H9 (cell line): ENCODE measurements at regions not wholly inside any gene's neighbourhood (a gene's known extent, or its start where the extent isn't known, plus 50 kb on each side); places are given as distances from the start of the nearest gene placed in this dataset.

Experiments used
- DNase-seq: peaks from one replicate; pipeline ENCODE4 v3.0.0-alpha.2; 2017
- H2AFZ ChIP-seq: one replicate; pipeline ENCODE4 v1.6.1; 2013; ENCODE audit warnings: mild to moderate bottlenecking, low read length, control low read depth, moderate library complexity
- H2AK5ac ChIP-seq: 2 replicates; pipeline ENCODE4 v1.6.1; 2013; ENCODE audit warnings: low read length, control low read depth, mixed read lengths; ENCODE audit not compliant: insufficient read length
- H2BK120ac ChIP-seq: one replicate; pipeline ENCODE4 v1.6.1; 2013; ENCODE audit warnings: low read depth, mild to moderate bottlenecking, low read length, control low read depth, inconsistent platforms; ENCODE audit not compliant: poor library complexity, severe bottlenecking
- H2BK12ac ChIP-seq: 2 replicates; pipeline ENCODE4 v1.6.1; 2013; ENCODE audit warnings: low read length, control low read depth, mixed read lengths, low read depth; ENCODE audit not compliant: insufficient read length
- H2BK15ac ChIP-seq: 2 replicates; pipeline ENCODE4 v1.6.1; 2013; ENCODE audit warnings: low read depth, low read length, control low read depth
- H2BK20ac ChIP-seq: one replicate; pipeline ENCODE4 v1.6.1; 2013; ENCODE audit warnings: low read depth, mild to moderate bottlenecking, low read length, control low read depth, inconsistent platforms; ENCODE audit not compliant: poor library complexity, severe bottlenecking
- H2BK5ac ChIP-seq: 2 replicates; pipeline ENCODE4 v1.6.1; 2013; ENCODE audit warnings: low read length, control low read depth, mixed read lengths; ENCODE audit not compliant: insufficient read length
- H3K14ac ChIP-seq: 2 replicates; pipeline ENCODE4 v1.6.1; 2013; ENCODE audit warnings: low read length, control low read depth; ENCODE audit not compliant: insufficient read depth
- H3K18ac ChIP-seq: 2 replicates; pipeline ENCODE4 v1.6.1; 2013; ENCODE audit warnings: low read depth, mild to moderate bottlenecking, mixed read lengths, low read length, control low read depth; ENCODE audit not compliant: insufficient read length
- H3K23ac ChIP-seq: 2 replicates; pipeline ENCODE4 v1.6.1; 2013; ENCODE audit warnings: low read length, control low read depth, mixed read lengths, low read depth; ENCODE audit not compliant: insufficient read length
- H3K23me2 ChIP-seq: 2 replicates; pipeline ENCODE4 v1.6.1; 2013; ENCODE audit warnings: low read depth, mild to moderate bottlenecking, mixed read lengths, low read length, control low read depth; ENCODE audit not compliant: insufficient read length, poor library complexity, severe bottlenecking
- H3K27ac ChIP-seq: 2 replicates; pipeline ENCODE4 v1.5.1; 2013; ENCODE audit warnings: low read length, control low read depth, mixed read lengths, low read depth; ENCODE audit not compliant: insufficient read length
- H3K27me3 ChIP-seq: 2 replicates; pipeline ENCODE4 v1.6.1; 2013; ENCODE audit warnings: low read length, control low read depth, inconsistent platforms; ENCODE audit not compliant: insufficient read depth
- H3K4ac ChIP-seq: 2 replicates; pipeline ENCODE4 v1.6.1; 2013; ENCODE audit warnings: low read depth, mild to moderate bottlenecking, control low read depth, inconsistent platforms, low read length, moderate library complexity
- H3K4me1 ChIP-seq: 2 replicates; pipeline ENCODE4 v1.6.1; 2013; ENCODE audit warnings: low read length, control low read depth, inconsistent platforms; ENCODE audit not compliant: insufficient read depth
- H3K4me2 ChIP-seq: 2 replicates; pipeline ENCODE4 v1.6.1; 2013; ENCODE audit warnings: low read length, control low read depth, mixed read lengths; ENCODE audit not compliant: insufficient read length, insufficient read depth
- H3K56ac ChIP-seq: 2 replicates; pipeline ENCODE4 v1.6.1; 2013; ENCODE audit warnings: low read depth, mild to moderate bottlenecking, mixed read lengths, low read length, control low read depth; ENCODE audit not compliant: insufficient read length
- H3K79me1 ChIP-seq: 2 replicates; pipeline ENCODE4 v1.6.1; 2013; ENCODE audit warnings: low read depth, mild to moderate bottlenecking, moderate library complexity, low read length, control low read depth, inconsistent platforms; ENCODE audit not compliant: insufficient read depth, poor library complexity, severe bottlenecking
- H3K79me2 ChIP-seq: 2 replicates; pipeline ENCODE4 v1.6.1; 2013; ENCODE audit warnings: low read length, control low read depth, inconsistent platforms; ENCODE audit not compliant: insufficient read depth
- H3K9ac ChIP-seq: 2 replicates; pipeline ENCODE4 v1.6.1; 2013; ENCODE audit warnings: low read length, control low read depth, mixed read lengths; ENCODE audit not compliant: insufficient read length; ENCODE audit errors: extremely low read depth
- H3K9me3 ChIP-seq: one replicate; pipeline ENCODE4 v1.6.1; 2013; ENCODE audit warnings: low read depth, low read length, inconsistent platforms; ENCODE audit not compliant: control insufficient read depth
- H3T11ph ChIP-seq: one replicate; pipeline ENCODE4 v1.6.1; 2013; ENCODE audit warnings: mild to moderate bottlenecking, low read length, control low read depth, inconsistent platforms
- H4K20me1 ChIP-seq: one replicate; pipeline ENCODE4 v1.6.1; 2013; ENCODE audit not compliant: control insufficient read depth, insufficient read length, insufficient read depth
- H4K5ac ChIP-seq: 2 replicates; pipeline ENCODE4 v1.6.1; 2013; ENCODE audit warnings: low read depth, mild to moderate bottlenecking, mixed read lengths, low read length, control low read depth; ENCODE audit not compliant: insufficient read length
- H4K8ac ChIP-seq: replicated peaks from 2 replicates; pipeline ENCODE4 v1.6.1; 2013; ENCODE audit warnings: low read length, control low read depth, mixed read lengths, low read depth; ENCODE audit not compliant: insufficient read length
- H4K91ac ChIP-seq: 2 replicates; pipeline ENCODE4 v1.6.1; 2013; ENCODE audit warnings: low read depth, mild to moderate bottlenecking, moderate library complexity, mixed read lengths, low read length, control low read depth; ENCODE audit not compliant: insufficient read length
- H3K27ac Mint-ChIP-seq, 3 experiments: 2 replicates in 2 of 3; 3 replicates in 1 of 3; pipeline ENCODE4 v1.8.0; 2020 to 2021; ENCODE audit warnings: mixed read lengths in 3 of 3, mild to moderate bottlenecking in 1 of 3, moderate library complexity in 1 of 3
- H3K27me3 Mint-ChIP-seq: 2 replicates; pipeline ENCODE4 v1.8.0; 2021; ENCODE audit warnings: low read depth, mild to moderate bottlenecking, moderate library complexity, mixed read lengths
- H3K36me3 Mint-ChIP-seq, 3 experiments: 2 replicates in 2 of 3; 3 replicates in 1 of 3; pipeline ENCODE4 v1.8.0; 2020 to 2021; ENCODE audit warnings: low read depth in 3 of 3, mixed read lengths in 3 of 3; ENCODE audit not compliant: insufficient read depth in 1 of 3
- H3K4me1 Mint-ChIP-seq, 2 experiments: 2 replicates each; pipeline ENCODE4 v1.8.0; 2020; ENCODE audit warnings: mixed read lengths in 2 of 2
- H3K4me3 Mint-ChIP-seq, 2 experiments: 2 replicates in 1 of 2; 3 replicates in 1 of 2; pipeline ENCODE4 v1.8.0; 2020 to 2021; ENCODE audit warnings: mild to moderate bottlenecking in 2 of 2, mixed read lengths in 2 of 2, moderate library complexity in 1 of 2
- H3K9me3 Mint-ChIP-seq, 2 experiments: 2 replicates in 1 of 2; 3 replicates in 1 of 2; pipeline ENCODE4 v1.8.0; 2020; ENCODE audit warnings: mild to moderate bottlenecking in 2 of 2, mixed read lengths in 2 of 2, moderate library complexity in 1 of 2
- CTCF ChIP-seq: fragments of 200-600 bp; sonication (generic); conservative IDR thresholded peaks from 3 replicates; pipeline ENCODE4 v1.8.0; 2021; ENCODE audit warnings: antibody characterized with exemption, mild to moderate bottlenecking
- WGBS: extraction: QIAGEN DNeasy Blood & Tissue Kit; methylation state at CpG from one replicate; pipeline ENCODE4 v1.1.7; 2013; ENCODE audit warnings: missing lambda C conversion rate, low lambda C conversion rate, mixed read lengths; ENCODE audit not compliant: insufficient read length; ENCODE audit errors: extremely low coverage; 5-methylcytosine and 5-hydroxymethylcytosine counted together

GRCh38 chr12:91273560-91273959 is 90.9 kb upstream of the DCN start:
- H3K18ac ChIP-seq, result no peak overlapping the region
- no peak overlapping the region for H3K4ac ChIP-seq
- H3T11ph ChIP-seq, result peak overlapping the region; percentile 88
- H3K36me3 Mint-ChIP-seq, result no peaks in the 10 kb centered on the region
- no peak overlapping the region for H4K8ac ChIP-seq
- peak overlapping the region; percentile 60 for H4K5ac ChIP-seq
- no peaks in the 10 kb centered on the region for H3K79me1 ChIP-seq
- no peak overlapping the region for H2BK15ac ChIP-seq
- no peaks in the 10 kb centered on the region for H3K27me3 ChIP-seq
- H2AK5ac ChIP-seq, result no peak overlapping the region
- TF ChIP-seq CTCF, result no peak
- H2BK5ac ChIP-seq, result no peak overlapping the region
- H3K27me3 Mint-ChIP-seq, result no peaks in the 10 kb centered on the region
- no peak overlapping the region for H3K27ac ChIP-seq
- H3K4me2 ChIP-seq, result no peak overlapping the region
- H3K9me3 ChIP-seq, result no peaks in the 10 kb centered on the region
- H3K9ac ChIP-seq, result no peak overlapping the region
- H3K23me2 ChIP-seq, result no peaks in the 10 kb centered on the region
- H2BK20ac ChIP-seq, result no peak overlapping the region
- no peak overlapping the region for H2BK12ac ChIP-seq
- H2BK120ac ChIP-seq, result no peak overlapping the region
- H3K14ac ChIP-seq, result no peak overlapping the region; the same call in 1 of the 2 replicates
- no peak overlapping the region for H3K23ac ChIP-seq
- H2AFZ ChIP-seq, result peak overlapping the region; percentile 87
- peak overlapping the region; percentile 42 to 96 (median 84); a peak in 4 of 7 replicates for H3K27ac Mint-ChIP-seq
- H3K4me3 Mint-ChIP-seq, result no peak overlapping the region
- peaks cover 36 to 41% of the 10 kb centered on the region in 2 experiments for H3K4me1 Mint-ChIP-seq
- H4K20me1 ChIP-seq, result no peaks in the 10 kb centered on the region
- no peak overlapping the region for H4K91ac ChIP-seq
- no peaks in the 10 kb centered on the region for H3K79me2 ChIP-seq
- DNase-seq, result no peak
- H3K4me1 ChIP-seq, result peaks cover 7% of the 10 kb centered on the region; the same call in 1 of the 2 replicates
- no CpG with 5 or more reads among the region's 5 CpGs for WGBS
- no peak overlapping the region for H3K56ac ChIP-seq
- H3K9me3 Mint-ChIP-seq, result no peaks in the 10 kb centered on the region
